OCI-LY7 (cell line): ENCODE measurements at regions not wholly inside any gene's neighbourhood (a gene's known extent, or its start where the extent isn't known, plus 50 kb on each side); places are given as distances from the start of the nearest gene placed in this dataset.

ENCODE experiments used
- CTCF ChIP-seq: fragments of 200-600 bp; sonication (generic); conservative IDR thresholded peaks from 2 replicates; pipeline ENCODE4 v1.5.1; 2014; ENCODE audit warnings: mild to moderate bottlenecking, antibody characterized with exemption, low read length, moderate library complexity, mixed read lengths
- EZH2phosphoT487 ChIP-seq: fragments of 200-600 bp; sonication (generic); IDR thresholded peaks from 2 replicates; pipeline ENCODE4 v1.6.1; 2018; ENCODE audit warnings: low read depth, borderline replicate concordance, mild to moderate bottlenecking, mixed run types, antibody characterized with exemption, low read length, moderate library complexity, mixed read lengths

GRCh38 chr5:135106136-135106535, 72.1 kb upstream of the PITX1 start:
- no peak for TF ChIP-seq CTCF
- TF ChIP-seq EZH2phosphoT487 = no peak
